ENCODE measurements at regions not wholly inside any gene's neighbourhood (a gene's known extent, or its start where the extent isn't known, plus 50 kb on each side); places are given as distances from the start of the nearest gene placed in this dataset.

GRCh38 chr16:24643489-24643888 is 86.0 kb upstream of the TNRC6A start:
- Histone ChIP-seq H3K27me3 (ENCODE audit: control insufficient read depth, insufficient read depth, low read length) (no peaks in the 10 kb centered on the region), H3K4me2 (ENCODE audit: low read length) (no peak overlapping the region), H3K9me3 (ENCODE audit: control insufficient read depth, low read length) (no peaks in the 10 kb centered on the region), H3K4me1 (no peaks in the 10 kb centered on the region), H2AFZ (no peak overlapping the region), H3K9ac (no peak overlapping the region), H3K79me2 (no peaks in the 10 kb centered on the region), H3K4me3 (ENCODE audit: low read depth, low read length) (no peak overlapping the region), H3K36me3 (ENCODE audit: control insufficient read depth, insufficient read depth, low read length) (no peaks in the 10 kb centered on the region), H3K27ac (no peak overlapping the region)
- TF ChIP-seq CTCF (IDR thresholded peaks at IDR 0.05), result no peak

- no peak for TF ChIP-seq CTCF (IDR thresholded peaks at IDR 0.05)
- no peaks in the 10 kb centered on the region for H3K36me3 ChIP-seq (ENCODE audit: control insufficient read depth, insufficient read depth, low read length)
- no peak overlapping the region for H3K9ac ChIP-seq
- no peaks in the 10 kb centered on the region for H3K9me3 ChIP-seq (ENCODE audit: control insufficient read depth, low read length)
- no peak overlapping the region for H3K27ac ChIP-seq
- H3K4me3 ChIP-seq (ENCODE audit: low read depth, low read length), result no peak overlapping the region
- no peak overlapping the region for H3K4me2 ChIP-seq (ENCODE audit: low read length)
- H3K79me2 ChIP-seq, result no peaks in the 10 kb centered on the region
- H2AFZ ChIP-seq, result no peak overlapping the region
- no peaks in the 10 kb centered on the region for H3K4me1 ChIP-seq
- H3K27me3 ChIP-seq (ENCODE audit: control insufficient read depth, insufficient read depth, low read length), result no peaks in the 10 kb centered on the region
These were observed 83.5 kb upstream of the TNRC6A start for GRCh38 chr16:24645739-24646645.

GRCh38 chr16:24646646-24646995 is 82.8 kb upstream of the TNRC6A start:
- H3K9me3 ChIP-seq (ENCODE audit: control insufficient read depth, low read length), result no peaks in the 10 kb centered on the region
- H3K27me3 ChIP-seq (ENCODE audit: control insufficient read depth, insufficient read depth, low read length), result no peaks in the 10 kb centered on the region
- H3K27ac ChIP-seq, result no peak overlapping the region
- H3K4me3 ChIP-seq (ENCODE audit: low read depth, low read length), result no peak overlapping the region
- no peaks in the 10 kb centered on the region for H3K4me1 ChIP-seq
- no peak overlapping the region for H3K4me2 ChIP-seq (ENCODE audit: low read length)
- TF ChIP-seq CTCF (IDR thresholded peaks at IDR 0.05), result no peak
- H3K36me3 ChIP-seq (ENCODE audit: control insufficient read depth, insufficient read depth, low read length), result no peaks in the 10 kb centered on the region
- H2AFZ ChIP-seq, result no peak overlapping the region
- H3K9ac ChIP-seq, result no peak overlapping the region
- no peaks in the 10 kb centered on the region for H3K79me2 ChIP-seq

GRCh38 chr16:24652209-24652712 is 77.2 kb upstream of the TNRC6A start:
- no peaks in the 10 kb centered on the region for H3K9me3 ChIP-seq (ENCODE audit: control insufficient read depth, low read length)
- H3K27ac ChIP-seq, result no peak overlapping the region
- H3K27me3 ChIP-seq (ENCODE audit: control insufficient read depth, insufficient read depth, low read length), result no peaks in the 10 kb centered on the region
- no peaks in the 10 kb centered on the region for H3K36me3 ChIP-seq (ENCODE audit: control insufficient read depth, insufficient read depth, low read length)
- no peak overlapping the region for H3K4me3 ChIP-seq (ENCODE audit: low read depth, low read length)
- H3K9ac ChIP-seq, result no peak overlapping the region
- no peaks in the 10 kb centered on the region for H3K79me2 ChIP-seq
- H3K4me1 ChIP-seq, result no peaks in the 10 kb centered on the region
- no peak overlapping the region for H3K4me2 ChIP-seq (ENCODE audit: low read length)
- no peak for TF ChIP-seq CTCF (IDR thresholded peaks at IDR 0.05)
- no peak overlapping the region for H2AFZ ChIP-seq

- no peak overlapping the region for H3K4me3 ChIP-seq (ENCODE audit: low read depth, low read length)
- no peak overlapping the region for H3K9ac ChIP-seq
- TF ChIP-seq CTCF (IDR thresholded peaks at IDR 0.05), result no peak
- H2AFZ ChIP-seq, result peak overlapping the region; percentile 5
- H3K27me3 ChIP-seq (ENCODE audit: control insufficient read depth, insufficient read depth, low read length), result no peaks in the 10 kb centered on the region
- H3K4me1 ChIP-seq, result no peaks in the 10 kb centered on the region
- no peaks in the 10 kb centered on the region for H3K9me3 ChIP-seq (ENCODE audit: control insufficient read depth, low read length)
- no peaks in the 10 kb centered on the region for H3K79me2 ChIP-seq
- H3K36me3 ChIP-seq (ENCODE audit: control insufficient read depth, insufficient read depth, low read length), result no peaks in the 10 kb centered on the region
- H3K27ac ChIP-seq, result no peak overlapping the region
- no peak overlapping the region for H3K4me2 ChIP-seq (ENCODE audit: low read length)
These were observed 76.6 kb upstream of the TNRC6A start for GRCh38 chr16:24652803-24653202.

All from parathyroid adenoma (tissue), 2 donors.